HFF-Myc (cell line): ENCODE measurements at regions not wholly inside any gene's neighbourhood (a gene's known extent, or its start where the extent isn't known, plus 50 kb on each side); places are given as distances from the start of the nearest gene placed in this dataset.
"Not testable (repeated sequence)": the region's sequence is repeated elsewhere in the genome, so short reads cannot be mapped to it uniquely, and the experiment has no call there.

Experiments
- DNase-seq: peaks from one replicate; pipeline ENCODE4 v3.0.0-alpha.2; 2011; ENCODE audit warnings: low read depth; ENCODE audit errors: extremely low read depth
- H3K4me3 ChIP-seq: replicated peaks from 2 replicates; pipeline ENCODE4 v1.5.1; 2011; ENCODE audit warnings: low read depth, mild to moderate bottlenecking, control low read depth, low read length
- TF ChIP-seq, protein P1 (sequence below): IDR thresholded peaks from 2 replicates; pipeline ENCODE4 v1.5.1; 2012; ENCODE audit warnings: mild to moderate bottlenecking, low read depth, low read length, control low read depth; ENCODE audit errors: missing control alignments

GRCh38 chr4:130008461-130008860 is 912.5 kb downstream of the C4orf33 start:
- DNase-seq: no peak
- TF ChIP-seq, protein P1, sequence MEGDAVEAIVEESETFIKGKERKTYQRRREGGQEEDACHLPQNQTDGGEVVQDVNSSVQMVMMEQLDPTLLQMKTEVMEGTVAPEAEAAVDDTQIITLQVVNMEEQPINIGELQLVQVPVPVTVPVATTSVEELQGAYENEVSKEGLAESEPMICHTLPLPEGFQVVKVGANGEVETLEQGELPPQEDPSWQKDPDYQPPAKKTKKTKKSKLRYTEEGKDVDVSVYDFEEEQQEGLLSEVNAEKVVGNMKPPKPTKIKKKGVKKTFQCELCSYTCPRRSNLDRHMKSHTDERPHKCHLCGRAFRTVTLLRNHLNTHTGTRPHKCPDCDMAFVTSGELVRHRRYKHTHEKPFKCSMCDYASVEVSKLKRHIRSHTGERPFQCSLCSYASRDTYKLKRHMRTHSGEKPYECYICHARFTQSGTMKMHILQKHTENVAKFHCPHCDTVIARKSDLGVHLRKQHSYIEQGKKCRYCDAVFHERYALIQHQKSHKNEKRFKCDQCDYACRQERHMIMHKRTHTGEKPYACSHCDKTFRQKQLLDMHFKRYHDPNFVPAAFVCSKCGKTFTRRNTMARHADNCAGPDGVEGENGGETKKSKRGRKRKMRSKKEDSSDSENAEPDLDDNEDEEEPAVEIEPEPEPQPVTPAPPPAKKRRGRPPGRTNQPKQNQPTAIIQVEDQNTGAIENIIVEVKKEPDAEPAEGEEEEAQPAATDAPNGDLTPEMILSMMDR: no peak
- no peak overlapping the region for H3K4me3 ChIP-seq

DNA sequence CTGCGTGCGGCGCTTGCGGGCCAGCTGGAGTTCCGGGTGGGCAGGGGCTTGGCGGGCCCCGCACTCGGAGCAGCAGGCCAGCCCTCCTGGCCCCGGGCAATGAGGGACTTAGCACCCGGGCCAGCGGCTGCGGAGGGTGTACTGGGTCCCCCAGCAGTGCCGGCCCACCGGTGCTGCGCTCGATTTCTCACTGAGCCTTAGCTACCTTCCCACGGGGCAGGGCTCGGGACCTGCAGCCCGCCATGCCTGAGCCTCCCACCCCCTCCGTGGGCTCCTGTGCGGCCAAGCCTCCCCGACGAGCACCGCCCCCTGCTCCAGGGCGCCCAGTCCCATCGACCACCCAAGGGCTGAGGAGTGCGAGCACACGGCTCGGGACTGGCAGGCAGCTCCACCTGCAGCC is 916.9 kb downstream of the C4orf33 start:
- not testable (repeated sequence) for DNase-seq, H3K4me3 ChIP-seq

- TF ChIP-seq, protein P1: no peak
- no peak for DNase-seq
- no peak overlapping the region for H3K4me3 ChIP-seq
These were observed 925.8 kb downstream of the C4orf33 start for GRCh38 chr4:130021706-130022105.

DNA sequence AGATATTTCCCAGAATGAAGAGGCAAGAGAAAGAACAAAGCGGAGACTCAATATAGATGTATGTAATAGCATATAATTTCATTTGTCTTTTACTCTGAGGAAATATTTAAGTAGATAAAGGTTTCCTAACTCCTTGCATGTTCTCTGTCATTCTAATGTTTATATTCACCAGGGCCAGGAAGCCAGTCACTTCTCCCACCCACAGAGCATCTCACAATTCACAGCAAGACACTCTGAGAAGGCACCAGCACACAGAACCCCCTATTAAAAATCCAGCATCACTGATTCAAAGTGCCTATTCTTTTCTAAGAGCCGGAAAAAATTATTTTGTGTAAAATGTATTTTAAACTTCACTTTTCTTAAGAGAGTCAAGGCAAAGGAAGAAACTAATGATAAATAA is 927.1 kb downstream of the C4orf33 start:
- TF ChIP-seq, protein P1: no peak
- no peak overlapping the region for H3K4me3 ChIP-seq
- no peak for DNase-seq

- TF ChIP-seq, protein P1: no peak
- no peak for DNase-seq
- H3K4me3 ChIP-seq: no peak overlapping the region
These were observed 929.7 kb downstream of the C4orf33 start for GRCh38 chr4:130025701-130026100.

DNA sequence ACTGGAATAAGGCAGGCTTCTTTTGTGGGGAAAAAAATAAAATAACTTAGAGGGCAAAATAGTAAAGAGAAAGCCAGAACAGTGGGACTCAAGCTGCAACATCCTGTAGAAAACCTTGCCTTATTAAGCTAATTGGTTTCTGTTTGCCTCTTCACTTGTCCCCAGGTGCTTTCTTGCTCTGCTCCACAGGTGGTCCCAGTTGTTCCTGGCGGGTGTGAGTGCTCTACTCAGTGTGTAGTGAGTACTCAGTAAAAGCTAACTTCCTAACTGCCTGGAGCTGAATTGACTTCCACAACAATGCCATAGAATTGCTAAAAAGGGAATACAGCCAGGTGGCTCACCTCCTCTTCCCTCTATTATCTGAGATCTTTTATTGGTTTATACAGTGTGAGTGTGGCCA is 930.2 kb downstream of the C4orf33 start:
- TF ChIP-seq, protein P1: no peak
- DNase-seq: no peak

GRCh38 chr4:130027973-130028372 is 932.0 kb downstream of the C4orf33 start:
- no peak overlapping the region for H3K4me3 ChIP-seq
- no peak for DNase-seq
- TF ChIP-seq, protein P1: no peak

More for the DNA sequence above, 930.2 kb downstream of the C4orf33 start:
- no peak overlapping the region for H3K4me3 ChIP-seq
